H9 (cell line): ENCODE measurements at regions not wholly inside any gene's neighbourhood (a gene's known extent, or its start where the extent isn't known, plus 50 kb on each side); places are given as distances from the start of the nearest gene placed in this dataset.
"Not testable (repeated sequence)": the region's sequence is repeated elsewhere in the genome, so short reads cannot be mapped to it uniquely, and the experiment has no call there.

Experiments
- DNase-seq: peaks from one replicate; pipeline ENCODE4 v3.0.0-alpha.2; 2017
- H2AFZ ChIP-seq: one replicate; pipeline ENCODE4 v1.6.1; 2013; ENCODE audit warnings: mild to moderate bottlenecking, low read length, control low read depth, moderate library complexity
- H2AK5ac ChIP-seq: 2 replicates; pipeline ENCODE4 v1.6.1; 2013; ENCODE audit warnings: low read length, control low read depth, mixed read lengths; ENCODE audit not compliant: insufficient read length
- H2BK120ac ChIP-seq: one replicate; pipeline ENCODE4 v1.6.1; 2013; ENCODE audit warnings: low read depth, mild to moderate bottlenecking, low read length, control low read depth, inconsistent platforms; ENCODE audit not compliant: poor library complexity, severe bottlenecking
- H2BK12ac ChIP-seq: 2 replicates; pipeline ENCODE4 v1.6.1; 2013; ENCODE audit warnings: low read length, control low read depth, mixed read lengths, low read depth; ENCODE audit not compliant: insufficient read length
- H2BK15ac ChIP-seq: 2 replicates; pipeline ENCODE4 v1.6.1; 2013; ENCODE audit warnings: low read depth, low read length, control low read depth
- H2BK20ac ChIP-seq: one replicate; pipeline ENCODE4 v1.6.1; 2013; ENCODE audit warnings: low read depth, mild to moderate bottlenecking, low read length, control low read depth, inconsistent platforms; ENCODE audit not compliant: poor library complexity, severe bottlenecking
- H2BK5ac ChIP-seq: 2 replicates; pipeline ENCODE4 v1.6.1; 2013; ENCODE audit warnings: low read length, control low read depth, mixed read lengths; ENCODE audit not compliant: insufficient read length
- H3K14ac ChIP-seq: 2 replicates; pipeline ENCODE4 v1.6.1; 2013; ENCODE audit warnings: low read length, control low read depth; ENCODE audit not compliant: insufficient read depth
- H3K18ac ChIP-seq: 2 replicates; pipeline ENCODE4 v1.6.1; 2013; ENCODE audit warnings: low read depth, mild to moderate bottlenecking, mixed read lengths, low read length, control low read depth; ENCODE audit not compliant: insufficient read length
- H3K23ac ChIP-seq: 2 replicates; pipeline ENCODE4 v1.6.1; 2013; ENCODE audit warnings: low read length, control low read depth, mixed read lengths, low read depth; ENCODE audit not compliant: insufficient read length
- H3K23me2 ChIP-seq: 2 replicates; pipeline ENCODE4 v1.6.1; 2013; ENCODE audit warnings: low read depth, mild to moderate bottlenecking, mixed read lengths, low read length, control low read depth; ENCODE audit not compliant: insufficient read length, poor library complexity, severe bottlenecking
- H3K27ac ChIP-seq: 2 replicates; pipeline ENCODE4 v1.5.1; 2013; ENCODE audit warnings: low read length, control low read depth, mixed read lengths, low read depth; ENCODE audit not compliant: insufficient read length
- H3K27me3 ChIP-seq: 2 replicates; pipeline ENCODE4 v1.6.1; 2013; ENCODE audit warnings: low read length, control low read depth, inconsistent platforms; ENCODE audit not compliant: insufficient read depth
- H3K4ac ChIP-seq: 2 replicates; pipeline ENCODE4 v1.6.1; 2013; ENCODE audit warnings: low read depth, mild to moderate bottlenecking, control low read depth, inconsistent platforms, low read length, moderate library complexity
- H3K4me1 ChIP-seq: 2 replicates; pipeline ENCODE4 v1.6.1; 2013; ENCODE audit warnings: low read length, control low read depth, inconsistent platforms; ENCODE audit not compliant: insufficient read depth
- H3K4me2 ChIP-seq: 2 replicates; pipeline ENCODE4 v1.6.1; 2013; ENCODE audit warnings: low read length, control low read depth, mixed read lengths; ENCODE audit not compliant: insufficient read length, insufficient read depth
- H3K56ac ChIP-seq: 2 replicates; pipeline ENCODE4 v1.6.1; 2013; ENCODE audit warnings: low read depth, mild to moderate bottlenecking, mixed read lengths, low read length, control low read depth; ENCODE audit not compliant: insufficient read length
- H3K79me1 ChIP-seq: 2 replicates; pipeline ENCODE4 v1.6.1; 2013; ENCODE audit warnings: low read depth, mild to moderate bottlenecking, moderate library complexity, low read length, control low read depth, inconsistent platforms; ENCODE audit not compliant: insufficient read depth, poor library complexity, severe bottlenecking
- H3K79me2 ChIP-seq: 2 replicates; pipeline ENCODE4 v1.6.1; 2013; ENCODE audit warnings: low read length, control low read depth, inconsistent platforms; ENCODE audit not compliant: insufficient read depth
- H3K9ac ChIP-seq: 2 replicates; pipeline ENCODE4 v1.6.1; 2013; ENCODE audit warnings: low read length, control low read depth, mixed read lengths; ENCODE audit not compliant: insufficient read length; ENCODE audit errors: extremely low read depth
- H3K9me3 ChIP-seq: one replicate; pipeline ENCODE4 v1.6.1; 2013; ENCODE audit warnings: low read depth, low read length, inconsistent platforms; ENCODE audit not compliant: control insufficient read depth
- H3T11ph ChIP-seq: one replicate; pipeline ENCODE4 v1.6.1; 2013; ENCODE audit warnings: mild to moderate bottlenecking, low read length, control low read depth, inconsistent platforms
- H4K20me1 ChIP-seq: one replicate; pipeline ENCODE4 v1.6.1; 2013; ENCODE audit not compliant: control insufficient read depth, insufficient read length, insufficient read depth
- H4K5ac ChIP-seq: 2 replicates; pipeline ENCODE4 v1.6.1; 2013; ENCODE audit warnings: low read depth, mild to moderate bottlenecking, mixed read lengths, low read length, control low read depth; ENCODE audit not compliant: insufficient read length
- H4K8ac ChIP-seq: replicated peaks from 2 replicates; pipeline ENCODE4 v1.6.1; 2013; ENCODE audit warnings: low read length, control low read depth, mixed read lengths, low read depth; ENCODE audit not compliant: insufficient read length
- H4K91ac ChIP-seq: 2 replicates; pipeline ENCODE4 v1.6.1; 2013; ENCODE audit warnings: low read depth, mild to moderate bottlenecking, moderate library complexity, mixed read lengths, low read length, control low read depth; ENCODE audit not compliant: insufficient read length
- H3K27ac Mint-ChIP-seq, 3 experiments: 2 replicates in 2 of 3; 3 replicates in 1 of 3; pipeline ENCODE4 v1.8.0; 2020 to 2021; ENCODE audit warnings: mixed read lengths in 3 of 3, mild to moderate bottlenecking in 1 of 3, moderate library complexity in 1 of 3
- H3K27me3 Mint-ChIP-seq: 2 replicates; pipeline ENCODE4 v1.8.0; 2021; ENCODE audit warnings: low read depth, mild to moderate bottlenecking, moderate library complexity, mixed read lengths
- H3K36me3 Mint-ChIP-seq, 3 experiments: 2 replicates in 2 of 3; 3 replicates in 1 of 3; pipeline ENCODE4 v1.8.0; 2020 to 2021; ENCODE audit warnings: low read depth in 3 of 3, mixed read lengths in 3 of 3; ENCODE audit not compliant: insufficient read depth in 1 of 3
- H3K4me1 Mint-ChIP-seq, 2 experiments: 2 replicates each; pipeline ENCODE4 v1.8.0; 2020; ENCODE audit warnings: mixed read lengths in 2 of 2
- H3K4me3 Mint-ChIP-seq, 2 experiments: 2 replicates in 1 of 2; 3 replicates in 1 of 2; pipeline ENCODE4 v1.8.0; 2020 to 2021; ENCODE audit warnings: mild to moderate bottlenecking in 2 of 2, mixed read lengths in 2 of 2, moderate library complexity in 1 of 2
- H3K9me3 Mint-ChIP-seq, 2 experiments: 2 replicates in 1 of 2; 3 replicates in 1 of 2; pipeline ENCODE4 v1.8.0; 2020; ENCODE audit warnings: mild to moderate bottlenecking in 2 of 2, mixed read lengths in 2 of 2, moderate library complexity in 1 of 2
- WGBS: extraction: QIAGEN DNeasy Blood & Tissue Kit; methylation state at CpG from one replicate; pipeline ENCODE4 v1.1.7; 2013; ENCODE audit warnings: missing lambda C conversion rate, low lambda C conversion rate, mixed read lengths; ENCODE audit not compliant: insufficient read length; ENCODE audit errors: extremely low coverage; 5-methylcytosine and 5-hydroxymethylcytosine counted together

- H2BK5ac ChIP-seq, H3K4me3 Mint-ChIP-seq: not testable (repeated sequence)
- peaks cover 36 to 45% of the 10 kb centered on the region in 2 experiments for H3K9me3 Mint-ChIP-seq
Measured at GRCh38 chr5:74523698-74524097, 116.8 kb downstream of the ENC1 start.

GRCh38 chr5:74522838-74523237 is 117.7 kb downstream of the ENC1 start:
- H2AFZ ChIP-seq, H4K5ac ChIP-seq, H4K91ac ChIP-seq, H3K4ac ChIP-seq, H3K27ac ChIP-seq, H2AK5ac ChIP-seq, H2BK120ac ChIP-seq, H3K27me3 ChIP-seq, H4K20me1 ChIP-seq, H2BK5ac ChIP-seq, H3K4me2 ChIP-seq, H3K9ac ChIP-seq, H2BK20ac ChIP-seq, H3K14ac ChIP-seq, H3K23ac ChIP-seq, H3K27me3 Mint-ChIP-seq, DNase-seq, H3K4me1 ChIP-seq, H3T11ph ChIP-seq, H2BK12ac ChIP-seq, H3K18ac ChIP-seq, H3K79me2 ChIP-seq, H3K4me3 Mint-ChIP-seq, H3K23me2 ChIP-seq, H4K8ac ChIP-seq, H3K27ac Mint-ChIP-seq, H3K79me1 ChIP-seq, H3K56ac ChIP-seq, H2BK15ac ChIP-seq: not testable (repeated sequence)
- Mint-ChIP-seq H3K36me3 (peaks cover 32 to 35% (median 34%) of the 10 kb centered on the region in 3 experiments), H3K9me3 (peaks cover 36 to 45% of the 10 kb centered on the region in 2 experiments), H3K4me1 (peaks cover 7 to 13% of the 10 kb centered on the region in 2 experiments)
- WGBS, result no CpG with 5 or more reads among the region's 2 CpGs
- peaks cover 13% of the 10 kb centered on the region for H3K9me3 ChIP-seq

More at GRCh38 chr5:74523698-74524097, 116.8 kb downstream of the ENC1 start:
- no CpG with 5 or more reads among the region's 4 CpGs for WGBS
- not testable (repeated sequence) for H3K27me3 ChIP-seq, H3K23me2 ChIP-seq, H3K79me2 ChIP-seq, H3K4me1 ChIP-seq, H3K4me2 ChIP-seq, H2BK120ac ChIP-seq, H2BK15ac ChIP-seq, H3K4me1 Mint-ChIP-seq, H2BK12ac ChIP-seq, H3K27ac ChIP-seq, H3K18ac ChIP-seq, DNase-seq, H4K8ac ChIP-seq, H3K9ac ChIP-seq, H3K27ac Mint-ChIP-seq, H3K27me3 Mint-ChIP-seq, H4K91ac ChIP-seq, H4K5ac ChIP-seq, H2BK20ac ChIP-seq, H2AK5ac ChIP-seq, H3K4ac ChIP-seq, H3K14ac ChIP-seq, H4K20me1 ChIP-seq, H3T11ph ChIP-seq, H3K79me1 ChIP-seq, H3K23ac ChIP-seq, H2AFZ ChIP-seq, H3K56ac ChIP-seq
- peaks cover 13% of the 10 kb centered on the region for H3K9me3 ChIP-seq
- peaks cover 32 to 35% (median 34%) of the 10 kb centered on the region in 3 experiments for H3K36me3 Mint-ChIP-seq
